GM19240 (cell line): ENCODE measurements at regions not wholly inside any gene's neighbourhood (a gene's known extent, or its start where the extent isn't known, plus 50 kb on each side); places are given as distances from the start of the nearest gene placed in this dataset.

Source experiments
- DNase-seq: peaks from one replicate; pipeline ENCODE4 v3.0.0; 2011; ENCODE audit warnings: low spot score; ENCODE audit not compliant: insufficient read length

- no peak for DNase-seq
Measured at GRCh38 chr1:58312461-58312860, 234.1 kb downstream of the OMA1 start.

GRCh38 chr1:58310881-58311280 lies 235.6 kb downstream of the OMA1 start:
- DNase-seq = no peak

DNA sequence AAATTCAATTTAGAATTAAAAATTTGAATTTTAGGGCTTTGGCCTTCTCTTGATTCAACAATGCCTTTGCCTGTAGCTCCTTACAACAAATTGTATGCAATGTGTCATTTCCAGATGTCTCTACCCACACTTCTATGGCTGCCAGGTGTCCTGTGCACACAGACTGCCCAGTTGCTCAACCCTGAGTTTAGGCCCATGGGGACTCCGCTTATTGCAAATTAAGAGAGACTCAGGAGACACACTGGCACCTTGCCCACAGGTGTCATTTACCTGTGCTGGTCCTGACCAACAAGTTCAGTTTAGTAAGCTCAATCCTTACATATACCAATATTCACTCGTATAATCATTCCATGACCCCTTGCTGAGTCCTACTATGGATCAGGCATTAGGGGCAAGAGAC lies 236.1 kb downstream of the OMA1 start:
- DNase-seq = no peak

- no peak for DNase-seq
Measured at GRCh38 chr1:58308206-58308605, 238.3 kb downstream of the OMA1 start.

DNA sequence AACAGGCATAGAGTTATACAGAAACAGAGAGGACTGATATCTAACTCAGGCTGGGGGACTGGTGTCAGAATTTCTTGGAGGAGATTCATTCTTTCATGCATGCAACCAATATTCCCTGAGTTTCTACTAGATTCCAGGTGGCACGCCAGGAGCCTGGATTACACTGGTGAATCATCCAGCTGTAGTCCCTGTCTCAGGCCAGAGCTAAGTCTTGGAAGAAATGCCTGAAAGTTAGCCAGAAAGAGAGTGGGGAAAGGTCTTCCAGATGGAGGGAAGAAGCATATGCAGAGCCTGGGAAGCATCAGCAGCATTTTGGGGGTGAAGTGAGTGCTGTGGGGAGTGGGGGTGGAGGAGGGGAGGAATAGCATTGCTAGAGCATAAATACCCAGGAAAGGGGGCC lies 239.1 kb downstream of the OMA1 start:
- DNase-seq = no peak

DNA sequence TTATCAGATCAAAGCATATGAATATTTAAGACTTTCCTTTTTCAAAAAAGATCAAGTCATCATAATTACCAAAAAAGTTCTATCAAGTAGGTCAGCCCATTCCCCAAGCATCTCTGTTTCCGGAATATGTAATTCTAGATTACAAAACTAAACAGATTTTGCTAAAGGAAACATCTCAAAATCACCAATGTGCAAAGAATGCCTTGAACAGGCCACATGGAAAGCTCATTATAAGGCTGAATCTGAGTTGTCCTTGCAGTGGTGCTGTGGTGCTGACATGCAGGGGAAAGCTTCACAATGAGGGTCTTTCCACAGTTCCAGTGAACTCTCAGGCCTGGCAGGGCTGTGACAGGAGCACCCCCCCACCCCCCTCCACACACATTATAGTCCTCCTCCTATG lies 240.9 kb downstream of the OMA1 start:
- no peak for DNase-seq

DNA sequence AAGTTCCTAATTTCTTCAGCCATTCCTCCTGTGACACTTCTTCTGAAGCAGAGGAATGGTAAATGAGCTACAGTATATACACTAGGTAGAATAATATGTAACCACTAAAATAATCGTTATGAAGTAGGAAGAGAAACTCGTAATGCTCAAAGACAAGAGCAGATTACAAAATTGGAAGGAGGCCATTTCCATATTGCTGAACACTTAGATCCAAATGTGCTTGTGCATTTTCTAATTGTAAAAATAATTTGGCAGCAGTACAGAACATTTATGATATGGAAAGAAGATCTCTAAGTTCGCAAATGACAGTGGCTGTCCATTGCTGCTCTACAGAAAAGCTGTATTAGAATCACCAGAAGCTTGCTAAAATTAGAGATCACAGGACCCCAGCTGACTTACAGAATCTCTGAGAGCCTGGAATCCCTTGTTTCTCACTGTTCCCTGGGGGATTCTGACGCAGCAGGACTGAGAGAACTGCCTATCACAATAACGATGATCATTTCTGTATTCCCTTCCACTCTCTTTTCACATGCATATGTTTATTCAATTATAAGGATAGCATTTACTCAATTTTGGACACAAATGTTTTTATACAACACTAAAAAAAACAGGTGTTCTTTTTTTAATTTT lies 242.1 kb downstream of the OMA1 start:
- DNase-seq = no peak

- DNase-seq = no peak
Measured at GRCh38 chr1:58303841-58304240, 242.7 kb downstream of the OMA1 start.

DNA sequence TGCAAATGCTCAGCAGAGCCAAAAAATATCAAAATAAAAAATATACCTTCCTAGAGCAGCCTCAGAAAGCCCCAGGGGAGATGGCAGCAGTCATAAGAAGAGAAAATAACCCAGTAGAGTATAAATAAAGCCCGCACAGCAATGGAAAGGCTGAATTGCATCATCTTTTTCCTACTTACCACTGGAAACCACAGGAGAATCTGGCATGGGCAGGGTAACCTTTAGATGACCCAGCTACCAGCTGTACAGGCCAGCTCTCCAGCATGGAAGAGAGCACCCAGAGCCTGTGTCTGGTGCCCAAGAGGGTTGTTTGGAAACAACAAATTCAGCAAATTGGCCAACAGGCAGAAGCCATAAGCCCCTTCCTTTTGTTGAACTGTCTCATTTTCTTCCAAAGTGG lies 253.1 kb downstream of the OMA1 start:
- DNase-seq = no peak

DNA sequence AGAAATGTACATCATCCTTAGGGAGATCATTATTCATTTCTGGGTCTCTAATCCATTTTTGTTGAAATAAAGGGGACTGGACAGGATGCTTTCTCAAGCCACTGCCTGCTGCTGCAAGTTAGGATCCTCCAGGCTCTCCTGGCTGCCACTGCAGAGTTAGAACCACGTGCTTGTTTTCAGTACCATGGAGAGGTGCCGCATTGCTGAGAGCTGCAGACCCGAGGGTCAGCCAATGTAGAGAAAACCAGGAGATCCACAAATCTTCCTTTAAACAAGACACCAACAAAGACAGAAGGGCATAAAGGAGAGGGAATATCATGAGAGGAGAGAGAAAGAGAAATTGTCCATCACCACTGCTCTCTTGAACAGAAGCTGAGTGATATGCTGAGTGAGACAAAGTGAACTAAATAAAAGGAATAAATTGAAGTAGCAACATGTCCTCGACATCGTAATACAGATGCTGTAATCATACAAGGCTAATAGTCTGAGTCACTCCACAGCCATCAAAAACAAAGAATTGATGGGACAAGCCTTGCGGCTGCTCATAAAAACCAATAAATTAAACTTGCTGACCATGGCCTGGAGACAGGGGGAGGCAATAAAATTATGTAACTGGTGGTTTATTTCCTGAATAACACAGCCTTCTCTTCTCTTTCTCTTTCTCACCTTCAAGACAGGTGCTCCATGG lies 255.7 kb downstream of the OMA1 start:
- no peak for DNase-seq

- DNase-seq = no peak
Measured at GRCh38 chr1:58288624-58289142, 257.8 kb downstream of the OMA1 start.

GRCh38 chr1:58287894-58288623 lies 258.5 kb downstream of the OMA1 start:
- DNase-seq = no peak

DNA sequence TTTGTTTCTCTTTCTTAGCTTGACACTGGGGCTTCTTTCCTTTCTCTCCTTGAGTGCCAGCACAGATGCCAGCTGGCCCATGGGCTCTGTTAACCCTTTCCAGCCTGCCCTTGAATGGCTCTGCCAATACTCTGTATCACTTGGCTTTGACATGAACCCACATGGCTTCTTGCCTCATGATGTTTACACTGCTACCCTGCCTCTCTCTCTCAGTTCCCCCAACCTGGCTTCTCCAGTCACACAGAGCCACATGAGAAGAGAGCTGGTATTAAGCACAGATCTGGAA lies 262.4 kb downstream of the OMA1 start:
- DNase-seq = no peak

DNA sequence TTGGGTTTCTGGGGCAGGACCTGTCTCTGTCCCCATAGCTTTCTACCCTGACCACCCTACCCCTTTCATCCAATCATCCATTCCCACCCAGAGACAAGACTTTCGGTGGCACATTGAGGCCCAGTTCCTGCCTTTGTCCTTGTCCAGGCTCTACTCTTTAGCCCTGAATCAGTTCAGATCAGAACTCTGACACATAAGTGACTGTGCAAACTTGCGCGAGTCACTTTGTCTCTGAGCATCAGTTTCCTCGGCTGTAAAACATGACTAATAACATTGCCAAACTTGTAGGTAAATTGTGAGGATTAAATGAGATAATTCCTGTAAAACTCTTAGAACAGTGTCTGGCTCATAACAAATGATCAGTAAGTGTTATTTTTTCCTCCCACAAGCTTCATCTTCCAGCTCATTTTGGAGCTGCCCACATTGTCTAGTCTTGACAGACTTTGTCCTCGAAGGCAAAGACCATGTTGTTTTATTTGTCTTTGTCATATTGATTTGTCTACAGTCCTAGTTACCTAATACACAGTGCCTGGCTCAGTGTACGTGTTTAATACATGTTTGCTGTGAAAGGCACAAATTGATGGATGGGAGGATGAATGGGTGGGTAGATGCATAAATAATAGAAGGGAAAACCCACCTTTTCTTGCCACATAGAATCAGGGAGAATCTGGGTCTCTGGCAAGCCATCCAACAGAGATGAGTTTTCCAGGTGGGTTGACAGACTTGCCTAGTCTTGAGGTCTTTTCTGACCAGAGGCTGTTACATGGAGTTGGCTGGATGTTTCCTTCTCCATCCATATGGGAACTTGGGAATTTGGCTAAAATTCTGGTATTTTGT lies 262.9 kb downstream of the OMA1 start:
- DNase-seq = no peak

GRCh38 chr1:58282623-58283387 lies 263.7 kb downstream of the OMA1 start:
- DNase-seq = no peak

DNA sequence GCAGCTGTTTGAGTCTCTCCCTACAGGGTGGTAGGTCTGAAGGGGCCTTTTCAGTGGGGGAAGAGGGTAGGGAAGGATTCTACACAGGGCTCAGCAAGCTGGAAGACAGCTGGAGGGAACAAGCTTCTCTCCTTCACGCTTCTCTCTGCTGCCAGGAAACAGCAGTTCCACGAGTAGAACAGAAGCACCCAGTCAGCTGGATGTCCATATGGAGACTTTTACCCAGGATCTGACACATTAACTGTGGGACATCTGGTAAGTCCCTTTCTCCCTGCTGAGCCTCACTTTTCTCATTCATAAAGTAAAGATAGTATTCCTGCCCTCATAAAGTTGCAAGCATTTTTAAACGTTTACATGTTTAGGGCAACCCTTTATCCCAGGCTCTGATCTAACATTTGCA lies 280.3 kb downstream of the OMA1 start:
- no peak for DNase-seq

- DNase-seq = no peak
Measured at GRCh38 chr1:58264462-58264861, 282.1 kb downstream of the OMA1 start.

GRCh38 chr1:58262702-58263101 lies 283.8 kb downstream of the OMA1 start:
- DNase-seq = no peak

- no peak for DNase-seq
Measured at GRCh38 chr1:58258082-58258481, 288.4 kb downstream of the OMA1 start.

DNA sequence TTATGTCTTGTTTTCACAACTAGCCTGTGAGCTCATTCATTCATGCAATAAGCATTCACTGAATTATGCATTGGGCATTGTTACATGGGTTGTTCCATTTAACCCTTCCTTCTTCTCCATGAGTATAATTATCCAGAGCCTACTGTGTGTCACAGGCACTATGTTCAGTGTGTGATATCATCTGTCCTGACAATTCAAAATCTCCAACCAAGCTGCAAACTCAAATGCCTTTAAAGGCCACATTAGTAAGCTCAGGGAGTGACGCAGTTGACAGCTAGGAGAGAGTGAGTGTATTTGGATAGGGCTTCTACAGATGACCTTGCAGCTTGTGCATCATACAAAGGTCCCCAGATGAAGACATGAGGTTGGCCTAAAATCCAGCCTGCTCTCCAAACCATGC lies 289.5 kb downstream of the OMA1 start:
- DNase-seq = no peak

- no peak for DNase-seq
Measured at GRCh38 chr1:58256546-58256945, 290.0 kb downstream of the OMA1 start.
